Mesendoderm (in vitro differentiated cells): ENCODE measurements at regions not wholly inside any gene's neighbourhood (a gene's known extent, or its start where the extent isn't known, plus 50 kb on each side); places are given as distances from the start of the nearest gene placed in this dataset.

Experiments
- DNase-seq: peaks from one replicate; pipeline ENCODE4 v3.0.0; 2013
- H2AK5ac ChIP-seq: 2 replicates; pipeline ENCODE4 v1.6.1; 2013; ENCODE audit warnings: low read length, inconsistent platforms
- H2BK120ac ChIP-seq: 2 replicates; pipeline ENCODE4 v1.6.1; 2013; ENCODE audit warnings: low read depth, mild to moderate bottlenecking, low read length, moderate library complexity, mixed read lengths
- H2BK15ac ChIP-seq: replicated peaks from 2 replicates; pipeline ENCODE4 v1.6.1; 2013; ENCODE audit warnings: low read depth, mild to moderate bottlenecking, moderate library complexity
- H2BK5ac ChIP-seq: 2 replicates; pipeline ENCODE4 v1.6.1; 2013; ENCODE audit warnings: low read length, inconsistent platforms
- H3K18ac ChIP-seq: 2 replicates; pipeline ENCODE4 v1.6.1; 2013; ENCODE audit warnings: mild to moderate bottlenecking, low read length, mixed read lengths
- H3K23ac ChIP-seq: one replicate; pipeline ENCODE4 v1.6.1; 2013; ENCODE audit warnings: low read length
- H3K27ac ChIP-seq: 2 replicates; pipeline ENCODE4 v1.5.1; 2013; ENCODE audit warnings: low read depth, mild to moderate bottlenecking, inconsistent platforms, low read length, moderate library complexity
- H3K27me3 ChIP-seq: 2 replicates; pipeline ENCODE4 v1.6.1; 2013; ENCODE audit warnings: low read length, control low read depth, mild to moderate bottlenecking, inconsistent platforms; ENCODE audit not compliant: insufficient read depth, poor library complexity
- H3K36me3 ChIP-seq: 2 replicates; pipeline ENCODE4 v1.6.1; 2013; ENCODE audit warnings: low read length, inconsistent platforms; ENCODE audit not compliant: control insufficient read depth, insufficient read depth
- H3K4ac ChIP-seq: one replicate; pipeline ENCODE4 v1.6.1; 2013; ENCODE audit warnings: low read depth, mild to moderate bottlenecking, low read length, moderate library complexity
- H3K4me1 ChIP-seq: 2 replicates; pipeline ENCODE4 v1.6.1; 2013; ENCODE audit warnings: low read depth, low read length, inconsistent platforms; ENCODE audit not compliant: control insufficient read depth
- H3K4me2 ChIP-seq: 2 replicates; pipeline ENCODE4 v1.6.1; 2013; ENCODE audit warnings: low read length
- H3K4me3 ChIP-seq: 2 replicates; pipeline ENCODE4 v1.5.1; 2013; ENCODE audit warnings: mild to moderate bottlenecking, low read length
- H3K56ac ChIP-seq: one replicate; pipeline ENCODE4 v1.6.1; 2013; ENCODE audit warnings: low read length
- H3K79me1 ChIP-seq: 2 replicates; pipeline ENCODE4 v1.6.1; 2013; ENCODE audit warnings: low read length, inconsistent platforms
- H3K79me2 ChIP-seq: 2 replicates; pipeline ENCODE4 v1.6.1; 2013; ENCODE audit warnings: mild to moderate bottlenecking, low read length; ENCODE audit not compliant: control insufficient read depth, insufficient read depth
- H3K9ac ChIP-seq: 2 replicates; pipeline ENCODE4 v1.6.1; 2013; ENCODE audit warnings: low read length, inconsistent platforms
- H4K5ac ChIP-seq: one replicate; pipeline ENCODE4 v1.6.1; 2013; ENCODE audit warnings: low read length
- H4K8ac ChIP-seq: one replicate; pipeline ENCODE4 v1.6.1; 2013; ENCODE audit warnings: low read depth, mild to moderate bottlenecking, control low read depth, low read length, moderate library complexity
- WGBS: extraction: QIAGEN DNeasy Blood & Tissue Kit; methylation state at CpG from one replicate; pipeline ENCODE4 v1.1.7; 2013; ENCODE audit warnings: low lambda C conversion rate, missing lambda C conversion rate; ENCODE audit not compliant: insufficient coverage; ENCODE audit errors: extremely low coverage; 5-methylcytosine and 5-hydroxymethylcytosine counted together

DNA sequence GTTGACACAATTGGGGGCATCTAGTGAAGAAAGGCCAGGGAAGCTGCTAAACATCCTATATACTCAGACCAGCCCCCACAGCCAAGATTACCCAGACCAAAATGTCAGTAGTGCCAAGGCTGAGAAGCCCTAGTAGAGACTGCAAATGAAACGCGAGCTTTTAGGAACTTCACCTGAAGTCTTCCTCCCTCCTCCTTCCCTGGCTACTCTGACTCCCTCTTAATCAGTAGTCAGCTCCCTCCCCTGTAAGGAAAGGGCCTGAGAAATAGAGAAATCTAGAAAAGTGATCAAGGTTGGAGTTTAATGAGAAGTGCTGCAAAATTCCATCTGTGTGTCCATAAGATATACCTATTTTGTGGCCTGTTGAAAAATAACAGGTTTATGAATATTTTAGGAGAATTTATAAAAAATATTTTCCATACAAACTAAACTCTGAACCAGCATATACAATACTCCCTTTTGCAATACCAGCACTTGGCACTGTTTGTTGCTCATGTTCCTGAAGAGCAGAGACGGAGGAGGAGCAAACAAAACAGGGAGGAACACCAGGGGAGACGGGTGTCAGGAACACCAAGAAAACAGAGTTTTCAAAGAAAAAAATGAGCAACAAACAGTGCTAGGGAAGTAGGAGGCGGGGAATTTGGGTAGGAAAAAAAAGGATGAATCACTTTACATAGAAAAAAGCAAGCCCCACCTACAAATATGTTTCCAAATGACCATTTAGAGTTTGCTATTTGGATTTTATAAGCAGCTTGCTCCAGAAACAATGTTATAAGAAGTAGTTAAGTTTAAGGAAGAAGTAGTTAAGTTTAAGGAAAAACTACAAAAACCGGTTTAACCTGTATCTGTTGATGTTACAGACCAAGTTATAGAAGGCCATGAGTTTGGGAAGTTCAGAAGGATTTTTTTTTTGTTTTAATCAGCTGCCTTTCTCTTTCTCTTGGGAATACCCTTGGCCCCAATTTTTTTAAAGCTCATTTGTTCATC, 282.1 kb upstream of the GRIP1 start:
- Histone ChIP-seq H3K36me3 (no peaks in the 10 kb centered on the region), H3K23ac (no peak overlapping the region), H3K79me1 (no peaks in the 10 kb centered on the region), H2BK15ac (no peak overlapping the region), H3K79me2 (no peaks in the 10 kb centered on the region), H3K4me3 (no peak overlapping the region), H3K4me1 (peaks cover 8% of the 10 kb centered on the region), H3K27ac (no peak overlapping the region), H3K9ac (no peak overlapping the region), H3K4me2 (no peak overlapping the region), H4K8ac (no peak overlapping the region), H2AK5ac (no peak overlapping the region), H3K56ac (no peak overlapping the region), H4K5ac (no peak overlapping the region), H2BK5ac (no peak overlapping the region), H3K27me3 (no peaks in the 10 kb centered on the region), H3K18ac (no peak overlapping the region), H3K4ac (no peak overlapping the region), H2BK120ac (no peak overlapping the region)
- no CpG with 5 or more reads among the region's 6 CpGs for WGBS
- DNase-seq = peak; percentile 46

GRCh38 chr12:66962290-66962689, 283.4 kb upstream of the GRIP1 start:
- H3K4me2 ChIP-seq = no peak overlapping the region
- no peak for DNase-seq
- WGBS = no CpG with 5 or more reads among the region's 9 CpGs
- no peak overlapping the region for H4K8ac ChIP-seq
- H3K56ac ChIP-seq = no peak overlapping the region
- no peak overlapping the region for H3K4ac ChIP-seq
- no peak overlapping the region for H2BK5ac ChIP-seq
- H3K9ac ChIP-seq = no peak overlapping the region
- peaks cover 8% of the 10 kb centered on the region for H3K4me1 ChIP-seq
- no peak overlapping the region for H2BK120ac ChIP-seq
- no peak overlapping the region for H3K27ac ChIP-seq
- H3K79me1 ChIP-seq = no peaks in the 10 kb centered on the region
- H2AK5ac ChIP-seq = no peak overlapping the region
- no peak overlapping the region for H3K18ac ChIP-seq
- H4K5ac ChIP-seq = no peak overlapping the region
- no peaks in the 10 kb centered on the region for H3K79me2 ChIP-seq
- H3K4me3 ChIP-seq = no peak overlapping the region
- no peak overlapping the region for H3K23ac ChIP-seq
- no peaks in the 10 kb centered on the region for H3K36me3 ChIP-seq
- H3K27me3 ChIP-seq = no peaks in the 10 kb centered on the region
- H2BK15ac ChIP-seq = no peak overlapping the region

GRCh38 chr12:66963901-66964300, 285.0 kb upstream of the GRIP1 start:
- Histone ChIP-seq H4K8ac (no peak overlapping the region), H3K9ac (no peak overlapping the region), H2BK15ac (no peak overlapping the region), H3K36me3 (no peaks in the 10 kb centered on the region), H2BK120ac (no peak overlapping the region), H3K4me1 (peaks cover 8% of the 10 kb centered on the region), H3K27ac (no peak overlapping the region), H4K5ac (no peak overlapping the region), H3K56ac (no peak overlapping the region), H3K27me3 (no peaks in the 10 kb centered on the region), H3K4me2 (no peak overlapping the region), H3K79me1 (no peaks in the 10 kb centered on the region), H2BK5ac (no peak overlapping the region), H3K79me2 (no peaks in the 10 kb centered on the region), H3K18ac (no peak overlapping the region), H3K23ac (no peak overlapping the region), H2AK5ac (no peak overlapping the region), H3K4ac (no peak overlapping the region), H3K4me3 (no peak overlapping the region)
- no CpG with 5 or more reads among the region's 4 CpGs for WGBS
- no peak for DNase-seq

GRCh38 chr12:66964629-66965028, 285.8 kb upstream of the GRIP1 start:
- Histone ChIP-seq H3K4me1 (peaks cover 8% of the 10 kb centered on the region), H4K5ac (no peak overlapping the region), H2BK5ac (no peak overlapping the region), H2BK15ac (no peak overlapping the region), H3K4me2 (no peak overlapping the region), H3K18ac (no peak overlapping the region), H3K4ac (no peak overlapping the region), H3K27me3 (no peaks in the 10 kb centered on the region), H3K23ac (no peak overlapping the region), H3K79me2 (no peaks in the 10 kb centered on the region), H2BK120ac (no peak overlapping the region), H2AK5ac (no peak overlapping the region), H3K27ac (no peak overlapping the region), H4K8ac (no peak overlapping the region), H3K36me3 (no peaks in the 10 kb centered on the region), H3K4me3 (no peak overlapping the region), H3K9ac (no peak overlapping the region), H3K56ac (no peak overlapping the region), H3K79me1 (no peaks in the 10 kb centered on the region)
- no CpG with 5 or more reads among the region's 2 CpGs for WGBS
- DNase-seq = no peak

GRCh38 chr12:66965621-66966020, 286.7 kb upstream of the GRIP1 start:
- no peak overlapping the region for H3K27ac ChIP-seq

More at GRCh38 chr12:66965621-66966020, 286.7 kb upstream of the GRIP1 start:
- no peak overlapping the region for H4K8ac ChIP-seq
- no peak overlapping the region for H3K23ac ChIP-seq
- H2BK15ac ChIP-seq = no peak overlapping the region
- no peak overlapping the region for H3K9ac ChIP-seq
- no peak overlapping the region for H3K56ac ChIP-seq
- H3K18ac ChIP-seq = no peak overlapping the region
- H3K27me3 ChIP-seq = no peaks in the 10 kb centered on the region
- no peak for DNase-seq
- no peak overlapping the region for H2AK5ac ChIP-seq
- no peak overlapping the region for H3K4me3 ChIP-seq
- H3K4ac ChIP-seq = no peak overlapping the region
- H3K36me3 ChIP-seq = no peaks in the 10 kb centered on the region
- WGBS = no CpG with 5 or more reads among the region's 1 CpG
- no peak overlapping the region for H3K4me2 ChIP-seq
- H3K79me2 ChIP-seq = no peaks in the 10 kb centered on the region
- no peak overlapping the region for H2BK120ac ChIP-seq
- H2BK5ac ChIP-seq = no peak overlapping the region
- H3K79me1 ChIP-seq = no peaks in the 10 kb centered on the region
- peaks cover 2% of the 10 kb centered on the region for H3K4me1 ChIP-seq
- no peak overlapping the region for H4K5ac ChIP-seq
